ENCODE measurements at regions not wholly inside any gene's neighbourhood (a gene's known extent, or its start where the extent isn't known, plus 50 kb on each side); places are given as distances from the start of the nearest gene placed in this dataset.

DNA sequence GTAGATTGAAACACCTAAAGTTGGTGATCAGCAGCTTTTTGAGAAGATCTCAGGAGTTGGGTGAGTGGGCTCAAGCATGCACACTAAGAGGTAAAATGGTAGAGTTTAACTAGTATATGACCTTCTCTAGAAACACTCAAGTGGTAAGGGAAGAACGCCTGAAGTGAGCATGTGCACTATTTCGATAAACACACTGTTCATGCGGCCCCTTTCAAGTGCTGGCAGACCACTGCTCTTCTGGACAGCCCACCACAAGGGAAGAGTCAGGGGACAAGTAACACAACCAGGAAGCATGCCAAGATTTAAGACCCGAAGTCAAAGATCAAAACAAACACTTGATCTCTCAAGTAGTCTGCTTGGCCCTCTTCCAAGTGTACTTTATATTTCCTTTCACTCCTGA, 519.5 kb upstream of the ZWINT start:
- DNase-seq (ENCODE audit: low spot score in 2 of 2) (no peak), ATAC-seq (replicated peaks; ENCODE audit: extremely low read depth, poor library complexity, severe bottlenecking) (no peak)
- H3K4me3 Mint-ChIP-seq = no peak overlapping the region
- H3K27me3 Mint-ChIP-seq = no peaks in the 10 kb centered on the region
- no peaks in the 10 kb centered on the region for H3K4me1 Mint-ChIP-seq
- H3K27ac Mint-ChIP-seq (ENCODE audit: low read depth) = no peak overlapping the region
- H3K36me3 Mint-ChIP-seq (ENCODE audit: insufficient read depth) = peaks cover 2% of the 10 kb centered on the region
- peaks cover 14% of the 10 kb centered on the region for H3K9me3 Mint-ChIP-seq

DNA sequence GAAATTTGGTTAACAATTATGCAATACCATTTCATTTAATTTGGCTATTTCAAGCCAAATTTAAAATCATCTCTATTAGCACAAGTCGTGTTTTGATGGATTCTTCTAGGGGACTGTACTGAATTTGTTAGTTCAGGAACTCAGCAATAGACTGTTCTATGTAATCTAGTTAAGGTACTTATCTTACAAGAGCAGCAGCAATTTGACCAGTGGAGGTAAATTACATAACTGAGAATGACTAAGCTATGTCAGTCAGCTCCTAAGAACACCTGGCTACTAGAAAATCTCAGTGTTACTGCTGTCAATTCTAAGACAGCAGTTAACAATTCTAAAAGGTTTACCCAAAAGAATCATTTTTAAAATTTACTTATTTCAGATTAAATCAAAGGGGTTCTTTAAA, 513.9 kb upstream of the ZWINT start:
- H3K9me3 Mint-ChIP-seq = peaks cover 16% of the 10 kb centered on the region
- DNase-seq (ENCODE audit: low spot score in 2 of 2) = no peak
- H3K4me3 Mint-ChIP-seq = no peak overlapping the region
- ATAC-seq (replicated peaks; ENCODE audit: extremely low read depth, poor library complexity, severe bottlenecking) = no peak
- H3K36me3 Mint-ChIP-seq (ENCODE audit: insufficient read depth) = no peaks in the 10 kb centered on the region
- no peaks in the 10 kb centered on the region for H3K4me1 Mint-ChIP-seq
- no peak overlapping the region for H3K27ac Mint-ChIP-seq (ENCODE audit: low read depth)
- H3K27me3 Mint-ChIP-seq = no peaks in the 10 kb centered on the region

DNA sequence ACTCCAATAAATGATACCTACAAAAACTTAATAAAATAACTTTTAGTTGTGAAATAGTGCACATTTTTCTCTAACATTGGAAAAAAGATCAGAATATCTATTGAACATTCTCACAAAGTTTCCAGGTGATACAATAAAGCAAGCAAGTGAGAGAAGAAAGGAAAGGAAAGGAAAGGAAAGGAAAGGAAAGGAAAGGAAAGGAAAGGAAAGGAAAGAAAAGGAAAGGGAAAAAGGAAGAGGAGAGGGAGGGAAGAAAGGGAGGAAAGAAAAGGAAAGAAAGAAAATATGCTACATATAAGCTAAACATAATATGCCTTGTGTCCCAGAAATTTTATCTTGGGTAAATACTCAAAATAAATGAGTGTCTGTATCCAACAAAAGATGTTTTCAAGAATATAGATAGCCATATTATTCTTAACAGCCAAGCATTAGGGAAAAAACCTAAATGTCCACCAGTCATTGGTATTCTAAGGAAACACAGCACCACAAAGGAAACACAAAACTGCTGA, 510.2 kb upstream of the ZWINT start:
- H3K27me3 Mint-ChIP-seq = no peaks in the 10 kb centered on the region
- H3K4me3 Mint-ChIP-seq = no peak overlapping the region
- H3K36me3 Mint-ChIP-seq (ENCODE audit: insufficient read depth) = no peaks in the 10 kb centered on the region
- no peak for ATAC-seq (replicated peaks; ENCODE audit: extremely low read depth, poor library complexity, severe bottlenecking)
- H3K27ac Mint-ChIP-seq (ENCODE audit: low read depth) = no peak overlapping the region
- no peak for DNase-seq (ENCODE audit: low spot score in 2 of 2)
- H3K9me3 Mint-ChIP-seq = peaks cover 11% of the 10 kb centered on the region
- no peaks in the 10 kb centered on the region for H3K4me1 Mint-ChIP-seq

DNA sequence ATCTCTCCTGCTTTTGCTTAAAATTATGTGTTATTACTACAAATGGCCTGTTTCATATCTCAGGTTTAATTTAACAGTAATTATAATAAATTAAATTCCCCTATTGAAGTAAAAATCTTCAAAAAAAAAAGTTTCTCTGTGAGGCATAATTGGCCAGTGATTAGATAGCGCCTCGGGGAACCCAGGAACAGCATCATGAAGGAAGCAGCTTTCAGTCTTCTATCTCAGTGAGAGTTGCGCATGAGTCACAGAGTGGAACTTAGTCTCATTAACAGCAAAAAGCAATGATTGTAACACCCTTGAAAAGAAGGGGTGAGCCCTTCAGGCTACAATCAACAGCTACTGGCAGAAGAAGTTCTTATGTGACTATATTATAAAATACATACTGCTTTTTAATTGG, 506.2 kb upstream of the ZWINT start:
- no peaks in the 10 kb centered on the region for H3K4me1 Mint-ChIP-seq
- H3K4me3 Mint-ChIP-seq = no peak overlapping the region
- H3K36me3 Mint-ChIP-seq (ENCODE audit: insufficient read depth) = no peaks in the 10 kb centered on the region
- peaks cover 11% of the 10 kb centered on the region for H3K9me3 Mint-ChIP-seq
- H3K27ac Mint-ChIP-seq (ENCODE audit: low read depth) = no peak overlapping the region
- ATAC-seq (replicated peaks; ENCODE audit: extremely low read depth, poor library complexity, severe bottlenecking) = no peak
- H3K27me3 Mint-ChIP-seq = no peaks in the 10 kb centered on the region
- no peak for DNase-seq (ENCODE audit: low spot score in 2 of 2)

DNA sequence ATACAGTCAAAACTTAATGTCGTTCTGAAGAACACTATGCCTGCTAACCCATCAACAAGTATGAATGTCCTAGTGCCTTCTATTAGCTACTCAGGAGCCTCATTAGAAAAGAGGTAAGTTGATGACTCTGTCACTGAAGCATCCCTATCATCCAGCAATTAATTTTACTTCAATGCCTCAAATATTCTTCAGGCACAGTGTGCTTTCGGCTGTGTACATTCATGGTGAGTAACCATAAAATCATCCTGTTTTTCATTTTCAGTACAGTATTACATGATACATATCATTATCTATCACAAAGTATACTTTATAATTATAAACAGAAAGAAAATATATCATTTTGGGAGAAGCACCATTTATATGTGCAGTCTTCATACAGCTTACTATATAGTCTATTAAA, 495.5 kb upstream of the ZWINT start:
- Mint-ChIP-seq H3K4me3 (no peak overlapping the region), H3K27me3 (no peaks in the 10 kb centered on the region), H3K4me1 (no peaks in the 10 kb centered on the region), H3K36me3 (ENCODE audit: insufficient read depth) (no peaks in the 10 kb centered on the region), H3K27ac (ENCODE audit: low read depth) (no peak overlapping the region), H3K9me3 (peaks cover 17% of the 10 kb centered on the region)
- DNase-seq (ENCODE audit: low spot score in 2 of 2) (no peak), ATAC-seq (replicated peaks; ENCODE audit: extremely low read depth, poor library complexity, severe bottlenecking) (no peak)

DNA sequence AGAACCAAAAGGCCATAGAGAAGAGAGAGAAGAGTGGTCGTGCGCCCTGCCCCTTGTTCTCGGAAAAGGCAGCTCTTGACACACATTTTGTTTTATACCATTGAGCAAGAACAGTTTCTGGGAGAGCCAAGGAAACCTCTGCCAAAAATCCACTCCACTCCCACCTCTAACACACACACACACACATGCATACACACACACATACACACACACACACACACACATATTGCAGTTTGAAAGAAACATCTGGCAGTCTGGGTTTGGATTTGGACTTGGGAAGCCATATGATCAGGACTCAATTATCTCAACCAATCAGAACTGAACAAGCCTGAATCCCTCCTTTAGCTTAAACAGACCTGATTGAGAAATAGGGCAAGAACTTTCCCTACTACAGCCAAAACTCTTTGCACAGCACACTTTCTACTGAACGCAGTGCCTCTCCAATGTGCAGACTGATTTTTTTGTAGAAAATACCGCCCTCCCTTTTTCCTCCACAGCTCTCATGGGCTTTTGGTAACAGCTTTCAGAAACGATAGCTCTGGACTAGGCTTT, 484.0 kb upstream of the ZWINT start:
- Mint-ChIP-seq H3K27me3 (no peaks in the 10 kb centered on the region), H3K4me1 (no peaks in the 10 kb centered on the region), H3K4me3 (no peak overlapping the region), H3K27ac (ENCODE audit: low read depth) (no peak overlapping the region), H3K9me3 (peaks cover 8% of the 10 kb centered on the region), H3K36me3 (ENCODE audit: insufficient read depth) (no peaks in the 10 kb centered on the region)
- DNase-seq (ENCODE audit: low spot score in 2 of 2) (no peak), ATAC-seq (replicated peaks; ENCODE audit: extremely low read depth, poor library complexity, severe bottlenecking) (no peak)

DNA sequence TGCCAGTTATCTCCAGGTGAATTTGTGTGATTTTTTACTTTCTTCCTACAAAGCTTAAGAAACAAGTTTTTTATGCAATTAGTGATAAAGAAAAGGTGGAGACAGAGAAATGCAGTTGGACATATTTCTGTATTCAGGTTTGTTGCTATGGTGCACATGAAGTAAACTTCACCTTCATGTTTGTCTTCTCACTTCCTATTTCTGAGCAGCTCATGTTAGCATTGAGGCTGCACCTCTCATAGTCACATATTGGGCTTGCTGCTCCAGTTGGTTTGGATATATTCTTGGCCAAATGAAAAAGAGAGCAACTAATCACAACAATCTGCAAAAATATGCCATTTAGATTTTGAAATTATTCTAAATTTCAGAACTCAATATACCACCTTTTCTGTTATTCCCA, 475.6 kb upstream of the ZWINT start:
- no peak overlapping the region for H3K27ac Mint-ChIP-seq (ENCODE audit: low read depth)
- no peak for ATAC-seq (replicated peaks; ENCODE audit: extremely low read depth, poor library complexity, severe bottlenecking)
- no peaks in the 10 kb centered on the region for H3K27me3 Mint-ChIP-seq
- no peak overlapping the region for H3K4me3 Mint-ChIP-seq
- no peaks in the 10 kb centered on the region for H3K36me3 Mint-ChIP-seq (ENCODE audit: insufficient read depth)
- no peaks in the 10 kb centered on the region for H3K4me1 Mint-ChIP-seq
- DNase-seq (ENCODE audit: low spot score in 2 of 2) = no peak
- H3K9me3 Mint-ChIP-seq = no peaks in the 10 kb centered on the region

DNA sequence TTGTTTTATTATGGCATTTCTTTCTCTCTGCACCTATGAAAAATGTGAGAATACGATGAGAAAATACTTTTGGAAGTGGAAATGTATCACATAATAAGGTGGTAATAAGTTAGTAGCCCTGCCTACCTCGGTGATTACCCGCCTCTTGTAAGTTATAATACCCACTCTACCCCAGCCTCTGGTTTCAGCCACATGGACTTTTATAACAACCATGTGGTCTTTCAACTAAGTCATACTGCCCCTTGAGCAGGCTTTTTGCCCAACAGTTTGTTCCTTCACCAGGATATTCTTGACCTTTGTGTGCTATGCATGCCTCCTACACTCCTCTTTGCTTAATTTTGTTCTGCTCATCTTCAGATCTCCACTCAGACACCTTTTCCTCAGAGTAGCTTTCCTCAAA, 470.6 kb upstream of the ZWINT start:
- Mint-ChIP-seq H3K36me3 (ENCODE audit: insufficient read depth) (peaks cover 3% of the 10 kb centered on the region), H3K27me3 (no peaks in the 10 kb centered on the region), H3K9me3 (peaks cover 16% of the 10 kb centered on the region), H3K4me3 (no peak overlapping the region), H3K4me1 (no peaks in the 10 kb centered on the region), H3K27ac (ENCODE audit: low read depth) (no peak overlapping the region)
- no peak for DNase-seq (ENCODE audit: low spot score in 2 of 2)
- no peak for ATAC-seq (replicated peaks; ENCODE audit: extremely low read depth, poor library complexity, severe bottlenecking)

DNA sequence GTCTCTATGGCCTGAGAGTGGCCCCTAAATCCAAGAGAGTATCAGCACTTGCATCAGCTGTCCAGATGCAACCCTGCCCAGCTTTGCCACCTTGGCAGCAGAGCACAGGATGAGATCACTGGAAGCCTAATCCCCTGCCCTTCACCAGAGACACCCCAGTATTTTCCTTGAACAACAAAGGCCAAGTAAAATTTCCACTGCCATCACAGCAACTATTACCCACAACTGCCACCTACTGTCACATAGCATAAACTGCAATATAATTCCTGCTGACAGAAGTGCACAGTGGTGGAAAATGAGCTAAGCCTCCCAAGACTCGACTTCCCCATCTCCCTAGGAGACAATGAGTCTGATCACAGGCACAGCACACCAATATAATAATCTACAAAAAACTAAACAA, 462.8 kb upstream of the ZWINT start:
- no peaks in the 10 kb centered on the region for H3K4me1 Mint-ChIP-seq
- H3K4me3 Mint-ChIP-seq = no peak overlapping the region
- no peaks in the 10 kb centered on the region for H3K36me3 Mint-ChIP-seq (ENCODE audit: insufficient read depth)
- H3K27ac Mint-ChIP-seq (ENCODE audit: low read depth) = no peak overlapping the region
- DNase-seq (ENCODE audit: low spot score in 2 of 2) (no peak), ATAC-seq (replicated peaks; ENCODE audit: extremely low read depth, poor library complexity, severe bottlenecking) (no peak)
- H3K9me3 Mint-ChIP-seq = peaks cover 34% of the 10 kb centered on the region
- H3K27me3 Mint-ChIP-seq = no peaks in the 10 kb centered on the region

DNA sequence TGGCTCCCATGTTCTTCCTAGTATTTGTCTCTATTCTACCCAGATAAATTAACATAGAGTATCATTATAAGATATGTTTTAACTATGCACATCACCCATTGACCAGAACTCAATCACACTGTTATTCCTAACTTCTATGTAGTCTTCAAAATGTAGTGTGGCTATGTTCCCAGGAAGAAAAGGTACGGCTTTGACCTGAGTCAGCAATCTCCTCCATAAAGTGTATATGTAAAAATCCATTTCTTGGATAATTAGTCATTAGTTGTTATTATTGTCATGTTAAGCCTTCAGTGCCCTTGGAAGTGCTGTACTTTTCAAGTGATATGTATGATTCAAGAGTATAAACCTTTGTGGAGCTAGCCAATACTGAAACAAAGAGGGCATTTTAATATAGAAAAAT, 444.0 kb upstream of the ZWINT start:
- Mint-ChIP-seq H3K4me1 (no peaks in the 10 kb centered on the region), H3K9me3 (peaks cover 9% of the 10 kb centered on the region), H3K27me3 (no peaks in the 10 kb centered on the region), H3K36me3 (ENCODE audit: insufficient read depth) (no peaks in the 10 kb centered on the region), H3K4me3 (no peak overlapping the region), H3K27ac (ENCODE audit: low read depth) (no peak overlapping the region)
- no peak for DNase-seq (ENCODE audit: low spot score in 2 of 2)
- no peak for ATAC-seq (replicated peaks; ENCODE audit: extremely low read depth, poor library complexity, severe bottlenecking)

DNA sequence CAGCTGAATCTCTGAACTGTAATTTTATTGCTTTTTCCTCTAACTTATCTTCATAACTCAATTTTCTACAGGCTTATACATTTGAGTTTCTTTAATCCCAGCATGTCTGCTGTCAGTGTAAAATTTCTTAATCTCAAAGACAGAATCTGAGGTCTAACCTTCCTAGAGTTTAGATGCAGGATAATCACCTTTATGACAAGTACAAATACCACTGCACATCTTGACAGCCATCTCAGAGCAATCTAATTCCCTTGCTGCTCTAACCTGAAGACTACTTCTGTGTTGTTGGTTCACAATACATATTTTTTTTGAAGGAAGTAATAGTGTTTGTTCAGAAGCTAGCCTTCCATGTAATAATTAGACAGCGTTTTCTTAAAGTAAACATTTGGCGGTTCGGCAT, 424.2 kb upstream of the ZWINT start:
- Mint-ChIP-seq H3K4me1 (no peaks in the 10 kb centered on the region), H3K9me3 (peaks cover 17% of the 10 kb centered on the region), H3K4me3 (no peak overlapping the region), H3K27ac (ENCODE audit: low read depth) (no peak overlapping the region), H3K27me3 (no peaks in the 10 kb centered on the region), H3K36me3 (ENCODE audit: insufficient read depth) (no peaks in the 10 kb centered on the region)
- no peak for DNase-seq (ENCODE audit: low spot score in 2 of 2)
- ATAC-seq (replicated peaks; ENCODE audit: extremely low read depth, poor library complexity, severe bottlenecking) = no peak

DNA sequence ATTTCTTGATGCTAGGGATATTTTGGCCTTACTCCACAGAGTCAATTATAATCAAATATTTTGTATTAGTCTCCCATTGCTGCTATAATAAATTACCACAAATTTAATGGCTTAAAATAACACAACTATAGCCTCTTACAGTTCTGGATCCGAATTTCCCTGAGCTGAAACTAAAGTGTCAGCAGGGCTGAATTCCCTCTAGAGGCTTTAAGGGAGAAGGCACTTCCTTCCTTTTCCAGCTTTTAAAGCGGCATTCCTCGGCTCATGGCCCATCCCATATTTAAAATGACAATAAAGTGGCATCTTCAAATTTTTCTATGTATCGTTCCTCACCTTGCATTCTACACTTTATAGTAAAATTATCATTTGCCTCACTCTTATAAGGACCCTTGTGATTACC, 421.4 kb upstream of the ZWINT start:
- H3K27me3 Mint-ChIP-seq = no peaks in the 10 kb centered on the region
- no peaks in the 10 kb centered on the region for H3K36me3 Mint-ChIP-seq (ENCODE audit: insufficient read depth)
- no peak for DNase-seq (ENCODE audit: low spot score in 2 of 2)
- H3K27ac Mint-ChIP-seq (ENCODE audit: low read depth) = no peak overlapping the region
- peaks cover 29% of the 10 kb centered on the region for H3K9me3 Mint-ChIP-seq
- ATAC-seq (replicated peaks; ENCODE audit: extremely low read depth, poor library complexity, severe bottlenecking) = no peak
- H3K4me1 Mint-ChIP-seq = no peaks in the 10 kb centered on the region
- H3K4me3 Mint-ChIP-seq = no peak overlapping the region

DNA sequence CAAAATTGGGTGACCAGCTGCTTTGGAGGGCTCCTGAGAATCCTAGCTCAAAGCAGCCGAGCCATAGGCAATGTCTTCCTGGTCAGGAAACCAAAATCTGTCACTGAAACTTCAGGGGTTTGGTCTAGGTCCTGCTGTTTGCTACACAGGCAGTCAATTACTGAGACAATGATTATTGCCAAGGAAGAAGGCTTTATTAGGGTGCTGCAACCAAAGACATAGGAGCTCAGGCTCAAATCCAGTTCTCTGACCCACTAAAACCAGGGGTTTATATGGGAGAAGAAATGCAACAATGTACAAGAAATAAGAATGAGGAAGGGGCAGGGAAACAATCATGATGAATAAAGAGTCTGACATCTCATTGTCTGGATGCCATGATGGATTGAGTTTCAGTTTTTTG, 410.3 kb upstream of the ZWINT start:
- H3K9me3 Mint-ChIP-seq = peaks cover 13% of the 10 kb centered on the region
- no peaks in the 10 kb centered on the region for H3K27me3 Mint-ChIP-seq
- no peak for DNase-seq (ENCODE audit: low spot score in 2 of 2)
- no peak overlapping the region for H3K27ac Mint-ChIP-seq (ENCODE audit: low read depth)
- no peaks in the 10 kb centered on the region for H3K36me3 Mint-ChIP-seq (ENCODE audit: insufficient read depth)
- ATAC-seq (replicated peaks; ENCODE audit: extremely low read depth, poor library complexity, severe bottlenecking) = no peak
- no peak overlapping the region for H3K4me3 Mint-ChIP-seq
- no peaks in the 10 kb centered on the region for H3K4me1 Mint-ChIP-seq

DNA sequence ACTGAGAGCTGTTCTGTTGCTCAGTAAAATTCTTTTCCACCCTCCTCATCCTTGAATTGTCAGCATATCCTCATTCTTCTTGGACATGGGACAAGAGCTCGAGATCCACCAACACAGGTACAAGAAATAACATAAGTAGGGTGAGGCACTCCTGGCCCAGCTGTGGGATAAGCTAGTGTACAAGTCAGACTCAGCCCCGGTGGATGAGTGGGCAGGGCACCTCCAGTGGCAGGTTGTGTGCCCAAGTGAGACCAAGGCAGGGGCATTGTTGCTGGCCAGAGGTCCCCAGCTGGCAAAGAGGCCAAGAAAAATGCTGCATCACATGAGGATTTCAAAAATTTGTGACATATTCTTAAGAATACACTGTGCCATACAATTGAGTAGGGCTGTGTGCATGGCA, 402.0 kb upstream of the ZWINT start:
- no peak overlapping the region for H3K4me3 Mint-ChIP-seq
- H3K27me3 Mint-ChIP-seq = no peaks in the 10 kb centered on the region
- no peaks in the 10 kb centered on the region for H3K36me3 Mint-ChIP-seq (ENCODE audit: insufficient read depth)
- no peak overlapping the region for H3K27ac Mint-ChIP-seq (ENCODE audit: low read depth)
- no peak for ATAC-seq (replicated peaks; ENCODE audit: extremely low read depth, poor library complexity, severe bottlenecking)
- no peaks in the 10 kb centered on the region for H3K4me1 Mint-ChIP-seq
- H3K9me3 Mint-ChIP-seq = no peaks in the 10 kb centered on the region
- no peak for DNase-seq (ENCODE audit: low spot score in 2 of 2)

All from central memory CD8-positive, alpha-beta T cell (primary cell).